ENCODE measurements at regions not wholly inside any gene's neighbourhood (a gene's known extent, or its start where the extent isn't known, plus 50 kb on each side); places are given as distances from the start of the nearest gene placed in this dataset.

DNA sequence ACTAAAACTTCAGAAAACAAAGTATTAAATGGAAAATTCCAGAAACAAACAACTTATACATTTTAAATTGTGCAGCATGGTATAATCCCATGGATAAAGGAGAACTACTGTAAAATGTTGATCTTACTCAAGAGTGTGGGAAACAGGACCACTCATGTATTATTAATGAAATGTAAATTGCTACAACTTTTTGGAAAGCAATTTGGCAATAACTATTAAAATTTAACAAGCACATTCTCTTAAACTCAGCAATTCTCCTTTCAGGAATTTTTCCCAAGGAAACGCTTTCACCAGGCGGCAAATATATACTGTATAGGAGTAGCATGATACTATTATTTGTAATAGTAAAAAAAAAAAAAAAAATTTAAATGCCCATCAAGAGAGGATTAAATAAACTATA, 284.5 kb upstream of the AMIGO2 start:
- Histone ChIP-seq H3K27me3 (ENCODE audit: control insufficient read depth in 1 of 2, insufficient read depth in 2 of 2, low read length in 2 of 2) (no peaks in the 10 kb centered on the region), H3K4me1 (ENCODE audit: insufficient read depth, low read length) (peaks cover 73% of the 10 kb centered on the region), H3K36me3 (ENCODE audit: insufficient read depth, low read length) (no peaks in the 10 kb centered on the region), H3K4me3 (ENCODE audit: low read length) (no peak overlapping the region), H3K9me3 (ENCODE audit: control insufficient read depth in 1 of 2, insufficient read depth in 1 of 2, low read length in 2 of 2) (peaks cover 8 to 10% of the 10 kb centered on the region in 2 experiments), H3K27ac (ENCODE audit: low read depth in 1 of 2, low read length in 2 of 2) (peak overlapping the region in 1 of 2 donors; percentile 10)
- ATAC-seq (ENCODE audit: poor library complexity) (no peak), DNase-seq (no peak)
- H3K36me3 Mint-ChIP-seq (ENCODE audit: low read depth), result peaks cover 6% of the 10 kb centered on the region
- no peaks in the 10 kb centered on the region for H3K27me3 Mint-ChIP-seq
- no peak for TF ChIP-seq CTCF (IDR thresholded peaks at IDR 0.05)
- peak overlapping the region; percentile 98 for H3K27ac Mint-ChIP-seq
- intact Hi-C loops (cut with DNase I, micrococcal nuclease), result loop anchor here in 1 of 2 experiments (5.0 kb wide), 1 partner anchor 147 kb away; no protein-coding TSS in a partner anchor
- H3K4me3 Mint-ChIP-seq, result no peak overlapping the region
- no peaks in the 10 kb centered on the region for H3K9me3 Mint-ChIP-seq
- ChIA-PET CTCF (interaction anchor here (0.6 to 1.6 kb wide), 2 partner anchors 46 to 293 kb away, joined by 3 to 5 read pairs; no protein-coding TSS in a partner anchor), POLR2A (interaction anchor here (0.6 to 1.8 kb wide), 5 partner anchors 17 to 332 kb away, joined by 3 to 5 read pairs (median 4); partner anchors contain the start of genes AMIGO2 and PCED1B)
- peaks cover 44% of the 10 kb centered on the region for H3K4me1 Mint-ChIP-seq (ENCODE audit: low read depth)

- peaks cover 57% of the 10 kb centered on the region for H3K4me1 Mint-ChIP-seq (ENCODE audit: low read depth)
- H3K27me3 Mint-ChIP-seq, result no peaks in the 10 kb centered on the region
- no peak overlapping the region for H3K4me3 ChIP-seq (ENCODE audit: low read length)
- ATAC-seq (ENCODE audit: poor library complexity), result no peak
- no peaks in the 10 kb centered on the region for H3K9me3 Mint-ChIP-seq
- peaks cover 16% of the 10 kb centered on the region for H3K36me3 Mint-ChIP-seq (ENCODE audit: low read depth)
- peak overlapping the region; percentile 67 to 75 for H3K27ac ChIP-seq (ENCODE audit: low read depth in 1 of 2, low read length in 2 of 2)
- H3K36me3 ChIP-seq (ENCODE audit: insufficient read depth, low read length), result no peaks in the 10 kb centered on the region
- peak overlapping the region; percentile 98 for H3K27ac Mint-ChIP-seq
- ChIA-PET CTCF (interaction anchor here (1.3 to 1.9 kb wide), 2 partner anchors 35 to 54 kb away, joined by 3 to 7 read pairs; no protein-coding TSS in a partner anchor), POLR2A (interaction anchor here (0.7 to 2.7 kb wide), 5 partner anchors 10 to 156 kb away, joined by 4 to 16 read pairs (median 4); no protein-coding TSS in a partner anchor)
- no peak for TF ChIP-seq CTCF (IDR thresholded peaks at IDR 0.05)
- H3K9me3 ChIP-seq (ENCODE audit: control insufficient read depth in 1 of 2, insufficient read depth in 1 of 2, low read length in 2 of 2), result peaks cover under 1 to 4% of the 10 kb centered on the region in 2 experiments
- intact Hi-C loops (cut with DNase I, micrococcal nuclease), result loop anchor here in 1 of 2 experiments (5.0 kb wide), 1 partner anchor 145 kb away; no protein-coding TSS in a partner anchor
- H3K4me3 Mint-ChIP-seq, result peak overlapping the region; percentile 86
- peak in 1 of 14 experiments; percentile 59 for DNase-seq
- H3K27me3 ChIP-seq (ENCODE audit: control insufficient read depth in 1 of 2, insufficient read depth in 2 of 2, low read length in 2 of 2), result no peaks in the 10 kb centered on the region
- peaks cover 57% of the 10 kb centered on the region for H3K4me1 ChIP-seq (ENCODE audit: insufficient read depth, low read length)
Observed at GRCh38 chr12:47362126-47362705, 282.5 kb upstream of the AMIGO2 start.

DNA sequence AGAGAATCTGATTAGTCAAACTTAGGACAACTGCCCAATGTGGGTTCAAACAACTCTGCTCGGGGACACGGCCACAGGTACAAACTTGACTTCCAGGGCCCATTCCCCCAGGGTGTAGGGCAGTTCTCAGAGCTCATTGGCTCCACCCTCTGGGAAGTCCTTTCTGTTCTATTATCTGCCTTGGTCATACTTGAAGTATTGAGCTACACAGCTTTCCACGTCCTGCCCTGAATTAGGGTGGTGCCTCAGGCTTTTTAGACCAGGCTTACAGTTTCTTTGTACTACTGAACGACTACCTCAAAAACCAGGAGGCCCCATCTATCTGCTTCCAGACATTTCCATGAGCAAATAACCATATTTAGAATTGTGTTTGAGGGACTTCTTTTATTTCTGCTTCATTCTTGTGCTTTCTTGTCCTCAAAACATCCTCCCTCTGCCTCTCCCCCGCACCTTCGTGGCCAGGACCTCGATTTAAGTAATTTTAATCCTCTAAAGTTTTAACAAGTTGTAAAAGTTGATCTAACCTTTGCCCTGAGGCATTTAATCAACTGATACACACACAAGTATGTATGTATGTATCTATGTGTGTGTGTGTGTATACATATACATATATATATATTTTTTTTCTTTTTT, 281.7 kb upstream of the AMIGO2 start:
- peaks cover 20% of the 10 kb centered on the region for H3K36me3 Mint-ChIP-seq (ENCODE audit: low read depth)
- Histone ChIP-seq H3K36me3 (ENCODE audit: insufficient read depth, low read length) (no peaks in the 10 kb centered on the region), H3K27me3 (ENCODE audit: control insufficient read depth in 1 of 2, insufficient read depth in 2 of 2, low read length in 2 of 2) (no peaks in the 10 kb centered on the region), H3K4me1 (ENCODE audit: insufficient read depth, low read length) (peaks cover 56% of the 10 kb centered on the region), H3K9me3 (ENCODE audit: control insufficient read depth in 1 of 2, insufficient read depth in 1 of 2, low read length in 2 of 2) (peaks cover 0 to 4% of the 10 kb centered on the region in 2 experiments), H3K4me3 (ENCODE audit: low read length) (peak overlapping the region; percentile 40), H3K27ac (ENCODE audit: low read depth in 1 of 2, low read length in 2 of 2) (peak overlapping the region; percentile 67 to 75)
- peaks cover 65% of the 10 kb centered on the region for H3K4me1 Mint-ChIP-seq (ENCODE audit: low read depth)
- DNase-seq (peak in 11 of 14 experiments; percentile 3 to 74 (median 37)), ATAC-seq (ENCODE audit: poor library complexity) (peak; percentile 41)
- POLR2A ChIA-PET, result interaction anchor here (0.6 to 2.7 kb wide), 17 partner anchors 8 to 278 kb away, joined by 3 to 17 read pairs (median 6); no protein-coding TSS in a partner anchor
- intact Hi-C loops (cut with DNase I, micrococcal nuclease), result loop anchor here in 1 of 2 experiments (2.0 to 5.0 kb wide), 2 partner anchors 85 to 144 kb away; no protein-coding TSS in a partner anchor
- H3K9me3 Mint-ChIP-seq, result no peaks in the 10 kb centered on the region
- no peak for TF ChIP-seq CTCF (IDR thresholded peaks at IDR 0.05)
- no peaks in the 10 kb centered on the region for H3K27me3 Mint-ChIP-seq
- peak overlapping the region; percentile 86 for H3K4me3 Mint-ChIP-seq
- H3K27ac Mint-ChIP-seq, result peak overlapping the region; percentile 98
- CTCF ChIA-PET, result interaction anchor here (1.3 to 1.9 kb wide), 3 partner anchors 29 to 54 kb away, joined by 3 to 7 read pairs (median 3); no protein-coding TSS in a partner anchor
